Stomach (tissue), 8 donors: ENCODE measurements at regions not wholly inside any gene's neighbourhood (a gene's known extent, or its start where the extent isn't known, plus 50 kb on each side); places are given as distances from the start of the nearest gene placed in this dataset.

Experiments used
- DNase-seq, 2 donors: peaks; one replicate each; pipeline versions ENCODE4 v3.0.0 to v3.0.0-alpha.2; 2013 to 2019
- H3K27ac ChIP-seq, 5 donors: fragments of 200-600 bp in 4 of 5; sonication (generic) in 4 of 5; one replicate each; pipeline ENCODE4 v1.5.1; 2013 to 2019; ENCODE audit warnings: mild to moderate bottlenecking in 1 of 5, moderate library complexity in 1 of 5
- H3K27me3 ChIP-seq, 3 donors: fragments of 200-600 bp; sonication (generic); one replicate each; pipeline ENCODE4 v1.5.1; 2017 to 2019; ENCODE audit warnings: mixed run types in 1 of 3
- H3K36me3 ChIP-seq, 4 donors: fragments of 200-600 bp; sonication (generic); 1 replicate in 3 of 4; 2 replicates in 1 of 4; pipeline ENCODE4 v1.5.1; 2016 to 2019
- H3K4me1 ChIP-seq, 4 donors: fragments of 200-600 bp; sonication (generic); one replicate each; pipeline ENCODE4 v1.5.1; 2016 to 2019
- H3K4me3 ChIP-seq, 4 donors: fragments of 200-600 bp; sonication (generic) in 3 of 4; one replicate each; pipeline ENCODE4 v1.5.1; 2016 to 2019; ENCODE audit warnings: mild to moderate bottlenecking in 1 of 4
- H3K9me3 ChIP-seq, 4 donors: fragments of 200-600 bp; sonication (generic); one replicate each; pipeline ENCODE4 v1.5.1; 2016 to 2019
- EP300 ChIP-seq: sonication (generic); formaldehyde crosslinking; IDR thresholded peaks from one replicate; pipeline ENCODE4 v1.6.1; 2017; ENCODE audit warnings: antibody characterized with exemption
- POLR2A ChIP-seq, 4 donors: fragments of 450-650 bp; IDR thresholded peaks; one replicate each; pipeline ENCODE4 v1.6.1; 2016; ENCODE audit warnings: antibody characterized with exemption in 4 of 4, control low read depth in 2 of 4, mild to moderate bottlenecking in 1 of 4, moderate library complexity in 1 of 4
- POLR2AphosphoS5 ChIP-seq, 3 donors: sonication (generic); formaldehyde crosslinking; IDR thresholded peaks; one replicate each; pipeline ENCODE4 v1.6.1; 2016; ENCODE audit warnings: antibody characterized with exemption in 3 of 3
- WGBS, 5 donors: extraction: QIAGEN DNeasy Blood & Tissue Kit in 3 of 5; methylation state at CpG; one replicate each; pipeline versions ENCODE4 v1.1.5 to v1.1.7; 2013 to 2018; 5-methylcytosine and 5-hydroxymethylcytosine counted together
- intact Hi-C: fragments of 100-400 bp; cut with DNase I; formaldehyde crosslinking; loops from one replicate; pipeline ENCODE4 v1.15.1; 2023; ENCODE audit warnings: low total_unique reads
- TF ChIP-seq, protein P1 (sequence below), 7 experiments: fragments of 450-650 bp in 4 of 7; fragments of 200-600 bp in 3 of 7; sonication (generic) in 3 of 7; IDR thresholded peaks; one replicate each; pipeline ENCODE4 v1.5.1; 2016 to 2019; ENCODE audit warnings: antibody characterized with exemption in 7 of 7, control low read depth in 2 of 7, mild to moderate bottlenecking in 1 of 7
- donor health status: healthy with polysubstance abuse.
- donor health status: Bipolar disorder and iron deficiency.
- donor health status: healthy.

DNA sequence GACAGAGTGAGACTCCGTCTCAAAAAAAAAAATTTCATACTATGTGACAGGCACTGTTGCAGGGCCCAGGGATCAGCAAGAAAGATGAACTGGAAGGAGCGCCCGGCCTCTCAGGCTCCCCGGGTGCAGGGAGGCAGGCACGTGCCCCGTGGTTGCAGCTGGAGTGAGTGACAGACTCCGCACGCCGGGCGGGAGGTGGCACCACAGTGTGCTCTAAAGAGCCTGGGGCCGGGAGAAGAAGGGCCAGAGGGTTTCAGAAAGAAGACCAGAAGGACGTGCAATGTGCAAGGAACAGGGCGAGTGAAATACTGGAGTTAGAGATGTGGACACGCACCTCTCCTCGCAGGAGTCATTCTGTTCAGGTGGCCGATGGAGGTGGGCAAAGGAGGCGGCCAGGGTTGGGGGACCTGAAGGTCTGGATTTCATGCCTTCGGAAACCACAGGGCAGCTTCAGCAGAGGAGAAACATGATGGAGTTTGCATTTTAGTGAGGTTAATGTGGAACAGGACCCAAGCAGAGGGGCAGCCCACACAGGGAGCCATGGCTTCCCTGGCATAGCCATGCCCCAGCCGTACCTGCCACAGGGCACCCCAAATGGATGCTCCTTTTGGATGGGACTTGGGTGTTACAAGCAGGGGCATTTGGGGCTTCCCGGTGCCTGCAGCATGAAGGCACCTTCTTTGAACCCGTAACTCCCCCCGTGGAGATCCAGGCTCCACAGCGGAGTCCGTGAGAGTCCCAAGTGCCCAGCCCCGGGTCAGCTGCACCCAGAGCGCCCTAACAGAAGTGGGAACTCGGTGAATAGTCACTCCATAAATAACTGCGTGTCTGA, 226.2 kb downstream of the ERMARD start:
- no peak for DNase-seq
- Histone ChIP-seq H3K4me3 (no peak overlapping the region), H3K9me3 (no peaks in the 10 kb centered on the region), H3K27me3 (peaks cover 0 to 23% (median 0%) of the 10 kb centered on the region in 3 donors), H3K36me3 (no peaks in the 10 kb centered on the region), H3K4me1 (no peaks in the 10 kb centered on the region), H3K27ac (no peak overlapping the region)
- WGBS, 5 donors = 84 to 91% (median 89%) methylated on average over 28 of the region's 28 CpGs
- intact Hi-C loops = no loop called here
- TF ChIP-seq POLR2A (IDR thresholded peaks at IDR 0.05) (no peak), POLR2AphosphoS5 (IDR thresholded peaks at IDR 0.05) (no peak), EP300 (no peak)
- TF ChIP-seq, protein P1, sequence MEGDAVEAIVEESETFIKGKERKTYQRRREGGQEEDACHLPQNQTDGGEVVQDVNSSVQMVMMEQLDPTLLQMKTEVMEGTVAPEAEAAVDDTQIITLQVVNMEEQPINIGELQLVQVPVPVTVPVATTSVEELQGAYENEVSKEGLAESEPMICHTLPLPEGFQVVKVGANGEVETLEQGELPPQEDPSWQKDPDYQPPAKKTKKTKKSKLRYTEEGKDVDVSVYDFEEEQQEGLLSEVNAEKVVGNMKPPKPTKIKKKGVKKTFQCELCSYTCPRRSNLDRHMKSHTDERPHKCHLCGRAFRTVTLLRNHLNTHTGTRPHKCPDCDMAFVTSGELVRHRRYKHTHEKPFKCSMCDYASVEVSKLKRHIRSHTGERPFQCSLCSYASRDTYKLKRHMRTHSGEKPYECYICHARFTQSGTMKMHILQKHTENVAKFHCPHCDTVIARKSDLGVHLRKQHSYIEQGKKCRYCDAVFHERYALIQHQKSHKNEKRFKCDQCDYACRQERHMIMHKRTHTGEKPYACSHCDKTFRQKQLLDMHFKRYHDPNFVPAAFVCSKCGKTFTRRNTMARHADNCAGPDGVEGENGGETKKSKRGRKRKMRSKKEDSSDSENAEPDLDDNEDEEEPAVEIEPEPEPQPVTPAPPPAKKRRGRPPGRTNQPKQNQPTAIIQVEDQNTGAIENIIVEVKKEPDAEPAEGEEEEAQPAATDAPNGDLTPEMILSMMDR (IDR thresholded peaks at IDR 0.05) = no peak

DNA sequence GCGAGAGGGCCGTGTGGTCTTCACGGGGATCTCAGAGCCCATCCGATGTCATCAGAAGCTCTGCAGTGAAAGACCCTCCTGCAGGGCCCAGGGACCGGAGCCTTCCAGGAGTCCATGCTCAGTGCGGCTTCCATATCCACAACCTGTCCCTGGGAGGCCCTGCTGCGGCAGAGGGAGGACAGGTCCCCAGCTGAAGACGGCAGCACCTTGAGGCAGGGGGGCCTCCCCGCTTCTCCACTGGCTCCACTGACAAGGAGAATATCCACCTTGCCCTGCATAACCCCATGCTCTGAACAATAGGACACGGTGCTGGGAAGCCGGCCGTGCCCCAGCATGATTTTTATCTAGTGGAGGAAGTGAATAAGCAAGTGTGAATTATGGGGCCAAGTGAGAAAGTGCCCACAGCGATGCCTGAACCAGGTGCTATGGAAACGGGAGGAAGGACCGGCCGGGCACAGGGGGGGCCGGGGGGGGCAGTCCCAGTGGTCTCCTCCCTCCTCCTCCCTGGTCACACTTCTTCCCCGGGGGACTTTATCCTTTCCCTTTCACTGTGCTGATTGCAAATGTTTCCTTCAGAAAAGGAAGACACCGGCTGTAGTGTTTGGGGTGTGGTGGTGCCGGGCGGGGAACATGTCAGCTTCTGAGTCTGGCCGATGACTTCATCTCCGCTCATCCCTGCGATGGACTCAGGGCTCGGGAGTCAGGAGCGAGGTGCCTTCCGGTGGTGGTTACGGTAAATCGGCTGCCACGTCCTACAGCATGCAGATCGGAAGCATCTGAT, 225.1 kb downstream of the ERMARD start:
- Histone ChIP-seq H3K27me3 (peaks cover 0 to 22% (median 0%) of the 10 kb centered on the region in 3 donors), H3K4me1 (no peaks in the 10 kb centered on the region), H3K9me3 (no peaks in the 10 kb centered on the region), H3K36me3 (no peaks in the 10 kb centered on the region), H3K4me3 (no peak overlapping the region), H3K27ac (no peak overlapping the region)
- TF ChIP-seq, protein P1 (IDR thresholded peaks at IDR 0.05) = no peak
- TF ChIP-seq POLR2A (IDR thresholded peaks at IDR 0.05) = no peak
- TF ChIP-seq EP300 = no peak
- TF ChIP-seq POLR2AphosphoS5 (IDR thresholded peaks at IDR 0.05) = no peak
- 53 to 69% (median 61%) methylated on average over 29 to 31 of the region's 31 CpGs for WGBS, 5 donors
- intact Hi-C loops = no loop called here
- DNase-seq = no peak

DNA sequence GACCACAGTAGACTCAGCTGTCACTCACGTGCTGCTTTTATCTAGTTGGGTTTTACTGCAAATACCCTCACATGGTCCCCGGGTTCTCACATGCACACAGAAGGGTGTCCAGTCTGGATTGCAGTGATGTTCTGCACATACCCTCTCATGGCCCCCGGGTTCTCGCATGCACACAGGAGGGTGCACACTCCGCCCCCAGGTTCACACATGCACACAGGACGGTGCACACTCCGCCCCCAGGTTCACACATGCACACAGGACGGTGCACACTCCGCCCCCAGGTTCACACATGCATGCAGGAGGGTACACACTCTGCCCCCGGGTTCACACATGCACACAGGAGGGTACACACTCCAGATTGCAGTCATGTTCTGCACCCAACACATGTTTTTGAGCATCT, 224.3 kb downstream of the ERMARD start:
- Histone ChIP-seq H3K4me1 (no peaks in the 10 kb centered on the region), H3K27ac (no peak overlapping the region), H3K36me3 (no peaks in the 10 kb centered on the region), H3K27me3 (peaks cover 0 to 17% (median 0%) of the 10 kb centered on the region in 3 donors), H3K9me3 (no peaks in the 10 kb centered on the region), H3K4me3 (no peak overlapping the region)
- TF ChIP-seq POLR2A (IDR thresholded peaks at IDR 0.05) (no peak), POLR2AphosphoS5 (IDR thresholded peaks at IDR 0.05) (no peak), EP300 (no peak)
- TF ChIP-seq, protein P1 (IDR thresholded peaks at IDR 0.05) = no peak
- 80 to 87% (median 84%) methylated on average over 10 of the region's 10 CpGs for WGBS, 5 donors
- intact Hi-C loops = no loop called here
- DNase-seq = no peak

DNA sequence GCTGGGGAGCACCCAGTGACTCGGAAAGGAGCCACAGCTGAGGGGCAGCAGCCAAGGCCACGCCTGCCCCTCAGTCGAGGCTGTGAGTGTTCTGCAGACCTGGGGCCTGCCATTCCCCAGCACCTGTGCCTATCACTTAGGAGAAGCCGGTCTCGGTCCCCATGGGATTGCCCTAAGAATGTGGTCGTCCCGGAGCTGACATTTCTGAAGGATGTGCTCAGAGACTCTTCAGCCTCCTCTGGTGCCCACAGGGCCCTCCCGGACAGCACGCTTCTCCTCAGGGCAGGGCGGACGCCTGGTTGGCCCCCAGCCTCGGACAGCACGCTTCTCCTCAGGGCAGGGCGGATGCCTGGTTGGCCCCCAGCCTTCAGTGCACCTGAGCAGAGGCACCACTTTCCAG, 223.9 kb downstream of the ERMARD start:
- intact Hi-C loops = no loop called here
- H3K36me3 ChIP-seq = no peaks in the 10 kb centered on the region
- no peak overlapping the region for H3K4me3 ChIP-seq
- no peak for DNase-seq
- no peaks in the 10 kb centered on the region for H3K9me3 ChIP-seq
- H3K27me3 ChIP-seq = peaks cover 0 to 17% (median 0%) of the 10 kb centered on the region in 3 donors
- WGBS, 5 donors = 79 to 86% (median 83%) methylated on average over 13 to 14 of the region's 14 CpGs
- H3K4me1 ChIP-seq = no peaks in the 10 kb centered on the region
- H3K27ac ChIP-seq = no peak overlapping the region
- TF ChIP-seq EP300 = no peak
- no peak for TF ChIP-seq POLR2AphosphoS5 (IDR thresholded peaks at IDR 0.05)
